ENCODE measurements at regions not wholly inside any gene's neighbourhood (a gene's known extent, or its start where the extent isn't known, plus 50 kb on each side); places are given as distances from the start of the nearest gene placed in this dataset.
A peak's percentile ranks its signal among the peaks of the same experiment; 100 is the strongest.

- H3K4me3 ChIP-seq (ENCODE audit: control insufficient read depth, low read depth, low read length), result no peak overlapping the region
- DNase-seq (ENCODE audit: low read depth), result no peak
- TF ChIP-seq CTCF (IDR thresholded peaks at IDR 0.05; ENCODE audit: control insufficient read depth, insufficient read depth, low read depth, low read length, missing control alignments), result peak; percentile 11
Observed at GRCh38 chr2:240225660-240226475, 85.4 kb upstream of the OTOS start.

DNA sequence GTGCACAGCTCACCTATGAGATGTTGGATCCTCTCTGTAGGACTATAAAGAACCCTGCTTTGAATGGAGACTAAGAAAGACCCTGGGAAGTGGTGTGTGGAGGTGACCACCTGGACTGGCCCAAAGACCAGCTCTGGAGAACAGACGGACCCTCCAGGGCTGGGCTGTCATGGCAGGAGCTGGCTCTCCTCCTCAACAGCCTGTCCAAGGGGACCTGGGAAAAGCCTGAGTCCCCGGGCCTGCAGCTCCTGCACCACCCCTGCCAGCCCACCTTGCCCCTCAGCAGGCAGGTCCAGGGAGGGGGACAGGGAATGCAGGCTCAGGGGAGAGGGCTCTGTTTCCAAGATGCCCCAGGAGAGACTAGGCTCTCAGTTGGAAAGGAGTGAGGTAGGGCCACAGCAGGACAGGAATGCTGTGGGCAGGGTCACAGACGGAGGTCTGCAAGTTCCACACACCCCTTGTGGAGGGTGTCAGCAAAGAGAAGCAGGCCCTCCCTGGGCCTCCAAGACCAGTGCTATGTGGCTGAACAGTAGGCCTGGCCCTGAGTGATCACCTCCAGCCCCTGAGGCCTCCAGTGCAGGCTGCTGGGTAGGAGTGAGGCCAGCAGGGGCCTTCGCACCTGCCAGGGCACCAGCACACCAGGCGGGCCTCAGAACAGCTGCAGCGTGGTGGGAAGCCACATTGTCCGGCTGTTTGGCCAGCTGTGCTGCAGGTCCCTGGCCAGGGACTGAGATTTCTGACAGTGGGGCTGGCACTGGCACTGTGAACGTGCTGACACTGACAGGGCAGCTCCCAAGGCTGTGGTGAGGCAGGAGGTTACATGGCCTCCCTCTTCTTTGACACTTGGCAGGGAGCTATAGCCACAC lies 86.4 kb upstream of the OTOS start:
- no peak for DNase-seq (ENCODE audit: low read depth)
- no peak for TF ChIP-seq CTCF (IDR thresholded peaks at IDR 0.05; ENCODE audit: control insufficient read depth, insufficient read depth, low read depth, low read length, missing control alignments)
- no peak overlapping the region for H3K4me3 ChIP-seq (ENCODE audit: control insufficient read depth, low read depth, low read length)

- no peak for TF ChIP-seq CTCF (IDR thresholded peaks at IDR 0.05; ENCODE audit: control insufficient read depth, insufficient read depth, low read depth, low read length, missing control alignments)
- DNase-seq (ENCODE audit: low read depth), result no peak
- H3K4me3 ChIP-seq (ENCODE audit: control insufficient read depth, low read depth, low read length), result no peak overlapping the region
Observed at GRCh38 chr2:240227538-240228428, 87.3 kb upstream of the OTOS start.

DNA sequence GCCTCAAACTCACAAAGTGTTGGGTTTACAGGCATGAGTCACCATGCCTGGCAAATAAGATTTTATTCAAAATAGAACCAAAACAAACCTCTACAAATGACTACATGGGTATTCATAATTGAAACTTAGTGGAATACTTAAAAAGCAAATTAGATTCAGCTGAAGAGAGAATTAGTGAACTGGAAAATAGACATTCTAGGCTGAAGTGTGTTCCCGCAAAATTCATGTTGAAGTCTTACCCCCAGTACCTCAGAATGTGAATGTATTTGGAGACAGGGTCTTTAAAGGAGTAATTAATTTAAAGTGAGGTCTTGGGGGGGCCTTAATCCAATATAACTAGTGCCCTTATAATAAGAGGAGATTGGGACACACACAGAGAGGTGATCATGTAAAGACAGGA lies 88.5 kb upstream of the OTOS start:
- DNase-seq (ENCODE audit: low read depth), result no peak
- H3K4me3 ChIP-seq (ENCODE audit: control insufficient read depth, low read depth, low read length), result no peak overlapping the region
- no peak for TF ChIP-seq CTCF (IDR thresholded peaks at IDR 0.05; ENCODE audit: control insufficient read depth, insufficient read depth, low read depth, low read length, missing control alignments)

DNA sequence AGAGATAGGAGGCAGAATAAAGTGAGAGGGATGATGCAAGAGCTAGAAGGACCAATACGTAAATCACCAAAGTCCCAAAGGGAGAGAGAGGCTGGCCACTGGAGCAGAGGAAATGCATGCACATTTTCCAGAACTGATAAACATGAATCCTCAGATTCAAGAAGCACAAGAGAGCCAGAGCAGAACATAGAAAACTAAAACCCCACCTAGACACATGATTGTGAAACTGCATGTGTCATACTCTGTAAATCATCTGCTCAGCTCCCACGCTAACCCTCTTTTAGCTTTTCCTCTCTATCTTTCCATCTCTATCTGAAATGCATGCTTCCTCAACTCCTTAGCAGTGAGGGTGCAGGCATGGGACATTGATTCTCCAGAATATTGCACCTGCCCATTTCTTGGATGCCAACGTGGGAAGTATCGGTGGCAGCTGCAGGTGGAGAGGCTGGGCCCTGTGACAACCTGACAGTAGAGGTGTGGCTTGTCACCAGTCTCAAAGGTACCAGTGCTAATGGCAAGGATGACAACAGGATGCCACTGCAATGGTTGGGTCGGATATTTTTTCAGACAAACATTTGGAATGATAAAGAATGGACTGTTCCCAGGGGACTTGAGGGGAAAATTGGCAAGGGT lies 89.3 kb upstream of the OTOS start:
- no peak overlapping the region for H3K4me3 ChIP-seq (ENCODE audit: control insufficient read depth, low read depth, low read length)
- TF ChIP-seq CTCF (IDR thresholded peaks at IDR 0.05; ENCODE audit: control insufficient read depth, insufficient read depth, low read depth, low read length, missing control alignments), result no peak
- peak; percentile 32 for DNase-seq (ENCODE audit: low read depth)

Measured in AG09309 (cell line).